Prostate gland (tissue), 2 donors: ENCODE measurements at regions not wholly inside any gene's neighbourhood (a gene's known extent, or its start where the extent isn't known, plus 50 kb on each side); places are given as distances from the start of the nearest gene placed in this dataset.

Experiments used
- CTCF ChIP-seq, 4 experiments: fragments of 200-600 bp in 2 of 4; fragments of 450-650 bp in 2 of 4; sonication (generic) in 2 of 4; IDR thresholded peaks; 1 replicate in 3 of 4; 2 replicates in 1 of 4; pipeline ENCODE4 v1.5.1; 2016 to 2019; ENCODE audit warnings: antibody characterized with exemption in 4 of 4, mild to moderate bottlenecking in 2 of 4, moderate library complexity in 2 of 4
- POLR2A ChIP-seq: fragments of 450-650 bp; IDR thresholded peaks from one replicate; pipeline ENCODE4 v1.6.1; 2016; ENCODE audit warnings: antibody characterized with exemption, mild to moderate bottlenecking
- POLR2AphosphoS5 ChIP-seq: sonication (generic); formaldehyde crosslinking; IDR thresholded peaks from one replicate; pipeline ENCODE4 v1.6.1; 2017; ENCODE audit warnings: antibody characterized with exemption

GRCh38 chr7:25557930-25558329 is 329.6 kb upstream of the NPVF start:
- TF ChIP-seq CTCF (IDR thresholded peaks at IDR 0.05): no peak
- no peak for TF ChIP-seq POLR2A
- TF ChIP-seq POLR2AphosphoS5: no peak
